Neural cell (in vitro differentiated cells): ENCODE measurements at regions not wholly inside any gene's neighbourhood (a gene's known extent, or its start where the extent isn't known, plus 50 kb on each side); places are given as distances from the start of the nearest gene placed in this dataset.

Source experiments
- H2AFZ ChIP-seq: fragments of 200-600, 300-800 bp; sonication (generic), shearing (Covaris generic); 2 replicates; pipeline ENCODE4 v1.6.0; 2014; ENCODE audit warnings: low read depth, mild to moderate bottlenecking, antibody characterized with exemption, low read length, moderate library complexity
- H3F3A ChIP-seq: fragments of 200-600 bp; shearing (Covaris generic); 2 replicates; pipeline ENCODE4 v1.6.1; 2016; ENCODE audit warnings: mild to moderate bottlenecking, moderate library complexity, mixed read lengths, antibody characterized with exemption, low read length; ENCODE audit not compliant: insufficient read depth, poor library complexity, severe bottlenecking
- H3K27ac ChIP-seq: fragments of 200-600, 300-800 bp; sonication (generic), shearing (Covaris generic); 2 replicates; pipeline ENCODE4 v1.5.1; 2014; ENCODE audit warnings: mild to moderate bottlenecking, low read length, moderate library complexity
- H3K27me3 ChIP-seq: fragments of 300-800, 200-600 bp; sonication (generic), shearing (Covaris generic); 2 replicates; pipeline ENCODE4 v1.6.0; 2014; ENCODE audit warnings: mild to moderate bottlenecking, low read depth, low read length, moderate library complexity; ENCODE audit not compliant: insufficient read depth
- H3K36me3 ChIP-seq: fragments of 300-800, 200-600 bp; sonication (generic), shearing (Covaris generic); 2 replicates; pipeline ENCODE4 v1.5.1; 2014; ENCODE audit warnings: mild to moderate bottlenecking, antibody characterized with exemption, low read length, moderate library complexity; ENCODE audit not compliant: insufficient read depth
- H3K4me2 ChIP-seq: fragments of 300-800, 200-600 bp; sonication (generic), shearing (Covaris generic); 2 replicates; pipeline ENCODE4 v1.6.0; 2014; ENCODE audit warnings: mild to moderate bottlenecking, low read length
- H3K4me3 ChIP-seq: fragments of 300-800, 200-600 bp; sonication (generic), shearing (Covaris generic); 2 replicates; pipeline ENCODE4 v1.5.1; 2014; ENCODE audit warnings: mild to moderate bottlenecking, low read length, moderate library complexity
- H3K79me2 ChIP-seq: fragments of 200-600 bp; shearing (Covaris generic); replicated peaks from 2 replicates; pipeline ENCODE4 v1.6.0; 2014; ENCODE audit warnings: mild to moderate bottlenecking, low read length, moderate library complexity; ENCODE audit not compliant: insufficient read depth
- H3K9ac ChIP-seq: fragments of 300-800, 200-600 bp; sonication (generic), shearing (Covaris generic); 2 replicates; pipeline ENCODE4 v1.6.1; 2016; ENCODE audit warnings: mild to moderate bottlenecking, low read length, mixed read lengths
- H3K9me2 ChIP-seq: fragments of 200-600 bp; shearing (Covaris generic); 2 replicates; pipeline ENCODE4 v1.6.1; 2016; ENCODE audit warnings: mild to moderate bottlenecking, low read length, mixed read lengths; ENCODE audit not compliant: insufficient read depth
- H3K9me3 ChIP-seq: fragments of 200-600, 300-800 bp; sonication (generic), shearing (Covaris generic); 2 replicates; pipeline ENCODE4 v1.6.1; 2016; ENCODE audit warnings: mild to moderate bottlenecking, mixed run types, low read length, moderate library complexity, mixed read lengths
- H4K20me1 ChIP-seq: fragments of 200-600 bp; shearing (Covaris generic); 2 replicates; pipeline ENCODE4 v1.6.1; 2016; ENCODE audit warnings: mild to moderate bottlenecking, mixed run types; ENCODE audit not compliant: insufficient read depth
- CTCF ChIP-seq: fragments of 450-650 bp; IDR thresholded peaks from 2 replicates; pipeline ENCODE4 v1.5.1; 2014; ENCODE audit warnings: antibody characterized with exemption, mild to moderate bottlenecking, moderate library complexity; ENCODE audit not compliant: poor library complexity, severe bottlenecking
- EP300 ChIP-seq: fragments of 450-650 bp; conservative IDR thresholded peaks from 2 replicates; pipeline ENCODE4 v1.6.1; 2014; ENCODE audit warnings: antibody characterized with exemption, mild to moderate bottlenecking, moderate library complexity; ENCODE audit not compliant: poor library complexity, severe bottlenecking
- EZH2 ChIP-seq: fragments of 200-600, 300-800 bp; shearing (Covaris generic), sonication (generic); IDR thresholded peaks from 2 replicates; pipeline ENCODE4 v1.6.1; 2014; ENCODE audit warnings: antibody characterized with exemption, low read length, borderline replicate concordance, mild to moderate bottlenecking; ENCODE audit not compliant: insufficient read depth, poor library complexity, severe bottlenecking
- MXI1 ChIP-seq: fragments of 450-650 bp; conservative IDR thresholded peaks from 2 replicates; pipeline ENCODE4 v1.6.1; 2014; ENCODE audit warnings: antibody characterized with exemption, mild to moderate bottlenecking; ENCODE audit not compliant: poor library complexity, severe bottlenecking
- POLR2AphosphoS5 ChIP-seq: IDR thresholded peaks from 2 replicates; pipeline ENCODE4 v1.6.1; 2012
- RAD21 ChIP-seq: fragments of 450-650 bp; conservative IDR thresholded peaks from 2 replicates; pipeline ENCODE4 v1.6.1; 2014; ENCODE audit warnings: antibody characterized with exemption, mild to moderate bottlenecking, moderate library complexity
- REST ChIP-seq: IDR thresholded peaks from 2 replicates; pipeline ENCODE4 v1.6.1; 2012; ENCODE audit warnings: borderline replicate concordance
- SMC3 ChIP-seq: fragments of 450-650 bp; conservative IDR thresholded peaks from 2 replicates; pipeline ENCODE4 v1.6.1; 2014; ENCODE audit warnings: antibody characterized with exemption, mild to moderate bottlenecking, moderate library complexity; ENCODE audit not compliant: poor library complexity
- TAF1 ChIP-seq: IDR thresholded peaks from 2 replicates; pipeline ENCODE4 v1.6.1; 2012; ENCODE audit warnings: low read depth

GRCh38 chr4:66522244-66522643 is 852.0 kb upstream of the EPHA5 start:
- Histone ChIP-seq H3K4me3 (no peak overlapping the region), H3K9ac (no peak overlapping the region), H3F3A (no peaks in the 10 kb centered on the region), H3K4me2 (no peak overlapping the region), H3K27ac (no peak overlapping the region), H3K9me2 (no peaks in the 10 kb centered on the region), H3K27me3 (no peaks in the 10 kb centered on the region), H4K20me1 (no peaks in the 10 kb centered on the region), H3K36me3 (no peaks in the 10 kb centered on the region), H3K9me3 (no peaks in the 10 kb centered on the region), H3K79me2 (no peaks in the 10 kb centered on the region), H2AFZ (no peak overlapping the region)
- TF ChIP-seq SMC3 (no peak), MXI1 (no peak), POLR2AphosphoS5 (no peak), TAF1 (no peak), EP300 (no peak), EZH2 (no peak), CTCF (no peak)

- H3K4me2 ChIP-seq, result no peak overlapping the region
- H3K79me2 ChIP-seq, result no peaks in the 10 kb centered on the region
- H3F3A ChIP-seq, result no peaks in the 10 kb centered on the region
- no peaks in the 10 kb centered on the region for H3K27me3 ChIP-seq
- no peaks in the 10 kb centered on the region for H3K36me3 ChIP-seq
- no peak overlapping the region for H3K27ac ChIP-seq
- no peaks in the 10 kb centered on the region for H3K9me3 ChIP-seq
- no peaks in the 10 kb centered on the region for H3K9me2 ChIP-seq
- no peak for TF ChIP-seq EP300
- no peak for TF ChIP-seq POLR2AphosphoS5
- no peak for TF ChIP-seq RAD21
- no peak for TF ChIP-seq SMC3
- no peak for TF ChIP-seq TAF1
- H2AFZ ChIP-seq, result no peak overlapping the region
- H3K9ac ChIP-seq, result no peak overlapping the region
- no peak overlapping the region for H3K4me3 ChIP-seq
- no peaks in the 10 kb centered on the region for H4K20me1 ChIP-seq
Measured at GRCh38 chr4:66516940-66517339, 846.7 kb upstream of the EPHA5 start.

- Histone ChIP-seq H3K4me2 (no peak overlapping the region), H3K9me3 (no peaks in the 10 kb centered on the region), H3K9ac (no peak overlapping the region), H3K79me2 (no peaks in the 10 kb centered on the region), H3K36me3 (no peaks in the 10 kb centered on the region), H4K20me1 (no peaks in the 10 kb centered on the region), H3K4me3 (no peak overlapping the region), H3K9me2 (no peaks in the 10 kb centered on the region), H3K27me3 (no peaks in the 10 kb centered on the region), H3K27ac (no peak overlapping the region), H2AFZ (no peak overlapping the region), H3F3A (no peaks in the 10 kb centered on the region)
- no peak for TF ChIP-seq REST
- no peak for TF ChIP-seq RAD21
- TF ChIP-seq EZH2, result no peak
- no peak for TF ChIP-seq SMC3
- no peak for TF ChIP-seq CTCF
- TF ChIP-seq EP300, result no peak
- TF ChIP-seq MXI1, result no peak
- no peak for TF ChIP-seq TAF1
- no peak for TF ChIP-seq POLR2AphosphoS5
Measured at GRCh38 chr4:66506985-66507384, 836.7 kb upstream of the EPHA5 start.
